Astrocyte of the spinal cord (primary cell): ENCODE measurements at regions not wholly inside any gene's neighbourhood (a gene's known extent, or its start where the extent isn't known, plus 50 kb on each side); places are given as distances from the start of the nearest gene placed in this dataset.

Experiments
- DNase-seq: peaks from one replicate; pipeline ENCODE4 v3.0.0; 2011; ENCODE audit warnings: low read depth, low spot score
- H3K4me3 ChIP-seq: 2 replicates; pipeline ENCODE4 v1.5.1; 2011; ENCODE audit warnings: low read depth, mild to moderate bottlenecking, low read length, moderate library complexity
- in situ Hi-C: cut with HindIII; loops from 2 replicates; pipeline ENCODE4 v1.10.0; 2017; ENCODE audit warnings: low sequenced_read_pairs
- TF ChIP-seq, protein P1 (sequence below): IDR thresholded peaks from 2 replicates; pipeline ENCODE4 v1.5.1; 2012; ENCODE audit warnings: low read depth, mild to moderate bottlenecking, low read length, inconsistent platforms

DNA sequence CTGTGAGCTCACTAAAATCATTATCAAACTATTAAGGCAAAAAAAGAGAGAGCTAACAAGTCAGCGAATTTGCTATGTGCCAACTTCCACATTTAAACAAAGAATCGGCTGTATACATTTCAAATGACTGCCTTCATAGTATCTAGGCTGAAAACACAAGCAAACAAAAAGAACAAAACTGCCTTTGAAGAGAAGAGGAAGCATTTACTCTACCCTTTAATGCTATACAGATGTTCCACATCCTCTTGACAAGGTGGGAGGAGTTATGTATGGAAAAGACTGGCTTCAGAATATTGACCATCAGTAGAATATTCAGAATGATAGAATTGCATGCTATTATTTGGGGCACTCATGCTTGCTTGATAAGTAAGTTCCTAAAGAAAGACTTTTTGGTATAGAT lies 741.7 kb downstream of the PLCL1 start:
- H3K4me3 ChIP-seq = no peak overlapping the region
- DNase-seq = peak; percentile 1
- TF ChIP-seq, protein P1, sequence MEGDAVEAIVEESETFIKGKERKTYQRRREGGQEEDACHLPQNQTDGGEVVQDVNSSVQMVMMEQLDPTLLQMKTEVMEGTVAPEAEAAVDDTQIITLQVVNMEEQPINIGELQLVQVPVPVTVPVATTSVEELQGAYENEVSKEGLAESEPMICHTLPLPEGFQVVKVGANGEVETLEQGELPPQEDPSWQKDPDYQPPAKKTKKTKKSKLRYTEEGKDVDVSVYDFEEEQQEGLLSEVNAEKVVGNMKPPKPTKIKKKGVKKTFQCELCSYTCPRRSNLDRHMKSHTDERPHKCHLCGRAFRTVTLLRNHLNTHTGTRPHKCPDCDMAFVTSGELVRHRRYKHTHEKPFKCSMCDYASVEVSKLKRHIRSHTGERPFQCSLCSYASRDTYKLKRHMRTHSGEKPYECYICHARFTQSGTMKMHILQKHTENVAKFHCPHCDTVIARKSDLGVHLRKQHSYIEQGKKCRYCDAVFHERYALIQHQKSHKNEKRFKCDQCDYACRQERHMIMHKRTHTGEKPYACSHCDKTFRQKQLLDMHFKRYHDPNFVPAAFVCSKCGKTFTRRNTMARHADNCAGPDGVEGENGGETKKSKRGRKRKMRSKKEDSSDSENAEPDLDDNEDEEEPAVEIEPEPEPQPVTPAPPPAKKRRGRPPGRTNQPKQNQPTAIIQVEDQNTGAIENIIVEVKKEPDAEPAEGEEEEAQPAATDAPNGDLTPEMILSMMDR = no peak
- in situ Hi-C loops = no loop called here

DNA sequence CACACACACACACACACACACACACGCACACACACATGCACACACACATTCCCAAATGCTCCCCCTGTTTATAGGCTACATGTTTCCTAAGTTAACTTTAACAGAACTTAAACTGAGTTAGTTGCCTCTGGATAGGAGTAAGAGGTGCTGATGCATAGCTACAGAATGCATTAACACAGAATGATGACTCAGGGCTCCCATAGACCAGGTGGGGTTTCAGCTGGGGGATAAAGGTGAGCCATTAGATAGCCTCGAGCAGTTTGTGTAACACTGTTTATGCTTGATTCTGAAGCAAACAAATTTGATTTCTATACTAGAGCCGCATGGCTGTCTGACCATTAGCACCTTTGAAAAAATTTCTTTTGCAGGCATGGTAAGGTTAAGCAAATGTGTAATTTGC lies 741.0 kb downstream of the PLCL1 start:
- in situ Hi-C loops = no loop called here
- DNase-seq = no peak

GRCh38 chr2:198544461-198544860 lies 740.1 kb downstream of the PLCL1 start:
- DNase-seq = no peak

More for the DNA sequence above, 741.0 kb downstream of the PLCL1 start:
- TF ChIP-seq, protein P1 = no peak
- no peak overlapping the region for H3K4me3 ChIP-seq

GRCh38 chr2:198534756-198535155 lies 730.4 kb downstream of the PLCL1 start:
- TF ChIP-seq, protein P1 = no peak
- no peak overlapping the region for H3K4me3 ChIP-seq
- in situ Hi-C loops = no loop called here
- DNase-seq = no peak

More at GRCh38 chr2:198544461-198544860, 740.1 kb downstream of the PLCL1 start:
- H3K4me3 ChIP-seq = no peak overlapping the region
- in situ Hi-C loops = no loop called here
- TF ChIP-seq, protein P1 = no peak

DNA sequence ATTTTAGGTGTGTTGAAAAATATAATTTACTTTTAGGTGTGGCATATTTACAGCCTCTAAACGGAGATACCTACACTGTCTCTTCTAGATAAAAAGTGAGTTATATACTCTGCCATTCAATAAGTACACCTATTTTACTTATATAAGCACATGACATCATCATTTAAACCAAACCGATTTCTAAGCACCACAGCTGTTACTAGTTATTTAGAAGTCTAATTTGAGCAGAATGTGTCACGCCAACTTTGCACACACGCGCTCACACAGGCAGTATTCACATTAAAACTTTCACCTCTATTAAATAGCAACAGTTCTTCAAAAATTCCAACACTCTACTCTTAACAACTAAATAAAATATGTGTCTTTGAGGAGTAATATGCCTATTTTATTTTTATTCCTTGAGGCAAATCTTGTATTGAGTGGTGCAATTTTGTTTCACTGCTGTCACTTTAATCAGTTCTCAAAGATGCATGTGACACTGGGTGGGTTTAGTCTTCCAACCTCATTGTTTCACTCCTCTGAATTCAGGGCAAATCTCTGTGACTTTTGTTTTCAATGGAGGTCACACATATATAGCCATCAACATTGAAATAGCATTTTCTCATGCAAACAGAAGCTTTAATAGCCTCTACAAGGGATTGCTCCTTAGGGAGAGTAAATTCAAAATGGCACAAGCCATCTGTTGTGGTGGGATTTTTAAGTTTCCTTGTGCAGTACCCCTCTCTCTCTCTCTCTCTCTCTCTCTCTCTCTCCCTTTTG lies 721.0 kb downstream of the PLCL1 start:
- DNase-seq = no peak
- TF ChIP-seq, protein P1 = no peak
- in situ Hi-C loops = no loop called here

DNA sequence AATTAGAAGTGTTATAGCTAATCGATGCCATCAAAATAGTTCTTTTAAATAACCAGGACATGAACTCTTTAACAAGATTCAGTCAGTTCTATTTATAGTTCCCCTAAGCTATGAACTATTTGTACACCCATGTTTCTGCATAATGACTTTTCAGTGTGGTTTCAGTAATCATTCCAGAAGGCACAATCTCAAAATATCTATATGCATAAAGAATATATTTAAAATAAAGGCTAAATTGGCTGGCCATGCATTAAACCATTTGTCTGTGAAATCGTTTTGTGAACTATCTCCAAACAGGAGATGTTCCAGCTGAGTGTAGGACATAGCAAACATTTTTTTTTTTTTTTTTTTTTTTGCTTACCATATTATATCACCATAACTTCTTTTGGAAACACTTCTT lies 719.3 kb downstream of the PLCL1 start:
- DNase-seq = no peak
- H3K4me3 ChIP-seq = no peak overlapping the region
- in situ Hi-C loops = no loop called here
- TF ChIP-seq, protein P1 = no peak

More for the DNA sequence above, 721.0 kb downstream of the PLCL1 start:
- H3K4me3 ChIP-seq = no peak overlapping the region
